A549 (cell line): ENCODE measurements at regions not wholly inside any gene's neighbourhood (a gene's known extent, or its start where the extent isn't known, plus 50 kb on each side); places are given as distances from the start of the nearest gene placed in this dataset.
A peak's percentile ranks its signal among the peaks of the same experiment; 100 is the strongest.

Experiments used
- ATAC-seq, 2 experiments: fragments of 200-7000 bp in 1 of 2; fragments of >200 bp in 1 of 2; cut with Nextera tagmentation in 1 of 2; cut with Tn5 transposase in 1 of 2; 3 replicates each; pipeline versions ENCODE4 v1.8.0 to v1.9.1; 2018 to 2020; ENCODE audit warnings: mild to moderate bottlenecking in 1 of 2, moderate library complexity in 1 of 2
- CTCF ChIA-PET: fragments of 300-600 bp; sonication (Branson Sonifier 250); formaldehyde crosslinking; extraction: SDS; loops from one replicate; lab custom pipeline; 2021; ENCODE audit warnings: antibody characterized with exemption, inconsistent platforms; lab: Yijun Ruan, JAX
- POLR2A ChIA-PET: fragments of 350-600 bp; formaldehyde crosslinking; extraction: SDS; loops from one replicate; lab custom pipeline; 2021; ENCODE audit warnings: antibody characterized with exemption, inconsistent platforms; lab: Yijun Ruan, JAX
- DNase-seq, 2 experiments: peaks; one replicate each; pipeline versions ENCODE4 v3.0.0 to v3.0.0-alpha.2; 2011 to 2016; ENCODE audit warnings: low read depth in 1 of 2, low spot score in 1 of 2
- FAIRE-seq: peaks from 2 replicates; lab custom pipeline; 2011; peaks lifted over from hg19 to GRCh38; lab: Jason Lieb, UNC
- H3K27ac ChIP-seq, 2 experiments: fragments of >200 bp; sonication (Bioruptor Twin); formaldehyde crosslinking; 3 replicates each; pipeline ENCODE4 v1.5.1; 2016 to 2017
- H3K4me1 ChIP-seq: fragments of >200 bp; sonication (Bioruptor Twin); formaldehyde crosslinking; 3 replicates; pipeline ENCODE4 v1.6.1; 2016
- H3K4me2 ChIP-seq: fragments of >200 bp; sonication (Bioruptor Twin); formaldehyde crosslinking; 3 replicates; pipeline ENCODE4 v1.6.1; 2016
- H3K4me3 ChIP-seq: fragments of >200 bp; sonication (Bioruptor Twin); formaldehyde crosslinking; 3 replicates; pipeline ENCODE4 v1.5.1; 2016
- H3K9me3 ChIP-seq: fragments of >200 bp; sonication (Bioruptor Twin); formaldehyde crosslinking; 3 replicates; pipeline ENCODE4 v1.6.1; 2016
- ATOH8 ChIP-seq: fragments of 250-450 bp; sonication (Bioruptor Pico); IDR thresholded peaks from 2 replicates; pipeline ENCODE4 v1.5.0; 2020; ENCODE audit warnings: low read depth, mild to moderate bottlenecking, moderate library complexity
- BHLHE40 ChIP-seq: IDR thresholded peaks from 2 replicates; pipeline ENCODE4 v1.6.1; 2012; ENCODE audit warnings: low read depth, low read length, inconsistent platforms
- CBX2 ChIP-seq: fragments of 200-600 bp; sonication (generic); IDR thresholded peaks from 2 replicates; pipeline ENCODE4 v1.6.1; 2016; ENCODE audit warnings: low read depth, mild to moderate bottlenecking, borderline replicate concordance
- CBX8 ChIP-seq: fragments of 200-600 bp; sonication (generic); IDR thresholded peaks from 2 replicates; pipeline ENCODE4 v1.6.1; 2016
- CTCF ChIP-seq: fragments of >200 bp; sonication (Bioruptor Twin); formaldehyde crosslinking; IDR thresholded peaks from 3 replicates; pipeline ENCODE4 v1.5.1; 2016
- EHF ChIP-seq: fragments of 250-450 bp; sonication (Bioruptor Pico); IDR thresholded peaks from 2 replicates; pipeline ENCODE4 v1.5.0; 2020; ENCODE audit warnings: mild to moderate bottlenecking
- EP300 ChIP-seq, 2 experiments: fragments of >200 bp; sonication (Bioruptor Twin); formaldehyde crosslinking; IDR thresholded peaks; 2 replicates in 1 of 2; 3 replicates in 1 of 2; pipeline ENCODE4 v1.6.1; 2016 to 2017
- FOSB ChIP-seq: fragments of 250-450 bp; sonication (Bioruptor Pico); IDR thresholded peaks from 2 replicates; pipeline ENCODE4 v1.5.0; 2020; ENCODE audit warnings: mild to moderate bottlenecking, moderate library complexity
- FOXS1 ChIP-seq: fragments of 250-450 bp; sonication (Bioruptor Pico); IDR thresholded peaks from 2 replicates; pipeline ENCODE4 v1.5.0; 2020; ENCODE audit warnings: mild to moderate bottlenecking, moderate library complexity
- GATA3 ChIP-seq: IDR thresholded peaks from 2 replicates; pipeline ENCODE4 v1.6.1; 2012; ENCODE audit warnings: borderline replicate concordance
- HMGXB4 ChIP-seq: fragments of 250-450 bp; sonication (Bioruptor Pico); IDR thresholded peaks from 2 replicates; pipeline ENCODE4 v1.5.0; 2021; ENCODE audit warnings: mild to moderate bottlenecking, moderate library complexity, borderline replicate concordance
- HOXB5 ChIP-seq: fragments of 250-450 bp; sonication (Bioruptor Pico); IDR thresholded peaks from 2 replicates; pipeline ENCODE4 v1.5.0; 2020; ENCODE audit warnings: mild to moderate bottlenecking, moderate library complexity
- KDM5A ChIP-seq: fragments of 200-600 bp; sonication (generic); IDR thresholded peaks from 2 replicates; pipeline ENCODE4 v1.6.1; 2016; ENCODE audit warnings: antibody characterized with exemption, mild to moderate bottlenecking
- MAZ ChIP-seq: fragments of 150-350 bp; IDR thresholded peaks from 2 replicates; pipeline ENCODE4 v1.6.1; 2014; ENCODE audit warnings: antibody characterized with exemption, low read depth, low read length, borderline replicate concordance
- PHF8 ChIP-seq: fragments of 200-600 bp; sonication (generic); IDR thresholded peaks from 2 replicates; pipeline ENCODE4 v1.6.1; 2016; ENCODE audit warnings: low read depth, mild to moderate bottlenecking, antibody characterized with exemption, moderate library complexity, borderline replicate concordance
- POLR2A ChIP-seq: IDR thresholded peaks from 2 replicates; pipeline ENCODE4 v1.6.1; 2012; ENCODE audit warnings: mild to moderate bottlenecking, low read length
- RAD21 ChIP-seq, 2 experiments: fragments of >200 bp in 1 of 2; sonication (Bioruptor Twin) in 1 of 2; formaldehyde crosslinking in 1 of 2; IDR thresholded peaks in 1 of 2; conservative IDR thresholded peaks in 1 of 2; 2 replicates in 1 of 2; 3 replicates in 1 of 2; pipeline ENCODE4 v1.6.1; 2012 to 2018; ENCODE audit warnings: inconsistent platforms in 1 of 2
- RNF2 ChIP-seq: fragments of 200-600 bp; sonication (generic); IDR thresholded peaks from 2 replicates; pipeline ENCODE4 v1.6.1; 2016; ENCODE audit warnings: low read depth, mild to moderate bottlenecking, antibody characterized with exemption, moderate library complexity, borderline replicate concordance
- SMC3 ChIP-seq: fragments of >200 bp; sonication (Bioruptor Twin); formaldehyde crosslinking; IDR thresholded peaks from 3 replicates; pipeline ENCODE4 v1.6.1; 2018; ENCODE audit warnings: inconsistent platforms
- TFCP2L1 ChIP-seq: fragments of 250-450 bp; sonication (Bioruptor Pico); IDR thresholded peaks from 2 replicates; pipeline ENCODE4 v1.5.0; 2021; ENCODE audit warnings: mild to moderate bottlenecking
- TP53 ChIP-seq: fragments of 250-450 bp; sonication (Bioruptor Pico); IDR thresholded peaks from 2 replicates; pipeline ENCODE4 v1.5.0; 2021; ENCODE audit warnings: mild to moderate bottlenecking, moderate library complexity
- ZC3H11A ChIP-seq: fragments of 450-650 bp; IDR thresholded peaks from 2 replicates; pipeline ENCODE4 v1.6.1; 2014; ENCODE audit warnings: antibody characterized with exemption, mild to moderate bottlenecking
- ZFP36 ChIP-seq: fragments of 450-650 bp; IDR thresholded peaks from 2 replicates; pipeline ENCODE4 v1.6.1; 2014; ENCODE audit warnings: borderline replicate concordance; ENCODE audit not compliant: partially characterized antibody
- WGBS: methylation state at CpG from one replicate; pipeline ENCODE4 v1.1.6; 2017; ENCODE audit errors: missing lambda C conversion rate; 5-methylcytosine and 5-hydroxymethylcytosine counted together

DNA sequence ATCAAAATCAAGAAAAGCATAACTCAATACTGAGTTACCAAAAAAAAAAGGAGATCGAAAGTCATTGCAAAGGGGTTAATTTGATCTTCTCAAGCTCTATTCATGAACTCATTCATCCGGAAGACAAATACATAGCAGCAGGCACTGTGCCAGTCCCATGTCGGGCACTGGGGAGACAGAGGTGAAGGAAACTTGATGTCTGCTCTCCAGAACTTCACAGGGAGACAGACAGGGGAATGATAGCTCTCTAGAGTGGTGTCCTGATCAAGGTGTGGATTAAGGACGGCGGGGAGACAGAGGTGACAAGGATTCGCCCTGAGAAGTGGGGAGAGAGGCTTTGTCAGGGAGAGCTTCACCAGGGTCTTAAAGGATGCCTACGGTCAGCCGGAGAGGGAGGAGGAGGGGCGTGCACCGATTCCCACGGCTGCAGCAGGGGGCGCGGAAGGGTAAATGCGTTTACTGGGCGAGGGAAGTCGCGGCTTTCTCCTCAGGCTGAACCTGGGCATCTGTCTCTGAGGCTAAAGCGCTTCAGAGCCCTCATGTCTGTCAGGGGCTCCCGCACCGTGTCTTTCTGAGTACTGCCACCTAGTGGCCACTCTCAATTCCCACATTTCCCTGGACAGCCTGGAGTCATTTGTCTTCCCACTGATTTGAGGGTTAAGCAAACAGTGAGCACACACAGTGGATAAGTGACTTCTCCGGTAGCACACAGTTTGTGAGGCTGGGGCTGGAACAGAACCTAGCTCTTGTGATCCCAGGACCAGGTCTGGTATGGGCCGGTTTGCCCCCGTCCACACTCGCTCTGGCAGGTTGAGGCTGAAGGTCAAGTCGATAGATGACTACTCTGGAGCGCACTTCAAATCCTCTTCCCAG is 152.8 kb downstream of the TENT5C start:
- CTCF ChIA-PET, result interaction anchor here (0.5 to 5.6 kb wide), 33 partner anchors 11 to 1140 kb away, joined by 3 to 39 read pairs (median 4); no protein-coding TSS in a partner anchor
- peak overlapping the region; percentile 47 for H3K4me3 ChIP-seq
- peak; percentile 73 for TF ChIP-seq SMC3
- TF ChIP-seq RAD21 (conservative IDR thresholded peaks at IDR 0.05 in 1 of 2, IDR thresholded peaks at IDR 0.05 in 1 of 2), result peak; percentile 57 to 64; a peak in 4 of 5 replicates
- TF ChIP-seq ZC3H11A, result no peak
- TF ChIP-seq EHF, result no peak
- peak; percentile 71 for TF ChIP-seq CTCF
- TF ChIP-seq HOXB5 (CRISPR knock-in tag), result 0 out of 2 replicates have a peak, but pooled peaks have one; percentile 46
- TF ChIP-seq, all 56 proteins: peak for 4
- FAIRE-seq, result no peak
- Histone ChIP-seq H3K4me1 (no peaks in the 10 kb centered on the region), H3K4me2 (peak overlapping the region; percentile 92), H3K27ac (peak overlapping the region in 1 of 2 experiments; percentile 70; a peak in 4 of 6 replicates), H3K9me3 (no peaks in the 10 kb centered on the region)
- peak; percentile 67 to 71 for DNase-seq
- POLR2A ChIA-PET, result interaction anchor here (0.6 to 0.7 kb wide), 2 partner anchors 135 to 153 kb away, joined by 4 to 5 read pairs; partner anchors contain the start of gene TENT5C
- peak; percentile 94 to 99 for ATAC-seq
- WGBS, result 7% methylated on average over 19 of the region's 26 CpGs

GRCh38 chr1:117759535-117759934 is 153.7 kb downstream of the TENT5C start:
- WGBS, result 0% methylated on average over 1 of the region's 1 CpG
- DNase-seq (no peak), FAIRE-seq (no peak), ATAC-seq (no peak)
- TF ChIP-seq ATOH8 (no peak), GATA3 (no peak), TP53 (no peak), HMGXB4 (no peak), FOXS1 (no peak), ZFP36 (no peak), KDM5A (no peak), POLR2A (no peak)
- ChIA-PET POLR2A (interaction anchor here (0.6 kb wide), 1 partner anchor 134 kb away, joined by 4 read pairs; no protein-coding TSS in a partner anchor), CTCF (interaction anchor here (0.5 to 5.6 kb wide), 15 partner anchors 12 to 424 kb away, joined by 3 to 39 read pairs (median 4); no protein-coding TSS in a partner anchor)
- no peak overlapping the region for H3K4me2 ChIP-seq
- H3K4me3 ChIP-seq, result no peak overlapping the region
- H3K9me3 ChIP-seq, result no peaks in the 10 kb centered on the region
- no peak overlapping the region for H3K27ac ChIP-seq
- no peaks in the 10 kb centered on the region for H3K4me1 ChIP-seq

- H3K27ac ChIP-seq, result no peak overlapping the region
- ATAC-seq, result no peak
- H3K4me1 ChIP-seq, result no peaks in the 10 kb centered on the region
- FAIRE-seq, result no peak
- H3K4me2 ChIP-seq, result no peak overlapping the region
- 22% methylated on average over 1 of the region's 1 CpG for WGBS
- ChIA-PET CTCF (interaction anchor here (0.7 to 5.6 kb wide), 8 partner anchors 12 to 425 kb away, joined by 3 to 39 read pairs (median 3); no protein-coding TSS in a partner anchor), POLR2A (no interaction called here)
- no peak overlapping the region for H3K4me3 ChIP-seq
- no peak for TF ChIP-seq PHF8
- TF ChIP-seq CBX8, result no peak
- no peak for TF ChIP-seq BHLHE40
- no peak for TF ChIP-seq FOSB (CRISPR knock-in tag)
- no peak for TF ChIP-seq MAZ
- TF ChIP-seq POLR2A, result no peak
- TF ChIP-seq HMGXB4, result no peak
- TF ChIP-seq CBX2, result no peak
- no peak for TF ChIP-seq TFCP2L1 (CRISPR knock-in tag)
- no peak for TF ChIP-seq EP300 (IDR thresholded peaks at IDR 0.05)
- no peak for TF ChIP-seq RNF2
- TF ChIP-seq ZC3H11A, result no peak
- no peaks in the 10 kb centered on the region for H3K9me3 ChIP-seq
- no peak for DNase-seq
Observed at GRCh38 chr1:117760069-117760468, 154.2 kb downstream of the TENT5C start.
